Fibroblast of lung (primary cell): ENCODE measurements at regions not wholly inside any gene's neighbourhood (a gene's known extent, or its start where the extent isn't known, plus 50 kb on each side); places are given as distances from the start of the nearest gene placed in this dataset.

Experiments used
- CTCF ChIP-seq, 2 donors: IDR thresholded peaks in 1 of 2; conservative IDR thresholded peaks in 1 of 2; 1 replicate in 1 of 2; 2 replicates in 1 of 2; pipeline ENCODE4 v1.5.1; 2011 to 2012; ENCODE audit warnings: low read length in 2 of 2, control low read depth in 1 of 2, inconsistent platforms in 1 of 2, low read depth in 1 of 2, mild to moderate bottlenecking in 1 of 2
- EZH2 ChIP-seq: IDR thresholded peaks from 2 replicates; pipeline ENCODE4 v1.5.1; 2012; ENCODE audit warnings: low read length, control low read depth, mild to moderate bottlenecking; ENCODE audit errors: missing control alignments

- TF ChIP-seq CTCF (conservative IDR thresholded peaks at IDR 0.05 in 1 of 2, IDR thresholded peaks at IDR 0.05 in 1 of 2; ENCODE audit: low read depth in 1 of 2, low read length in 2 of 2) (no peak), EZH2 (no peak)
Measured at GRCh38 chr9:81815781-81816180, 112.4 kb upstream of the SPATA31D4 start.
